ENCODE measurements at regions not wholly inside any gene's neighbourhood (a gene's known extent, or its start where the extent isn't known, plus 50 kb on each side); places are given as distances from the start of the nearest gene placed in this dataset.

- TF ChIP-seq EZH2phosphoT487 (conservative IDR thresholded peaks at IDR 0.05; ENCODE audit: low read length): no peak
- no peak for TF ChIP-seq CTCF (IDR thresholded peaks at IDR 0.05; ENCODE audit: insufficient read depth, low read length, poor library complexity, severe bottlenecking)
These were observed 104.2 kb upstream of the SPRED2 start for GRCh38 chr2:65536596-65536995.
